Ovary (tissue), 3 donors: ENCODE measurements at regions not wholly inside any gene's neighbourhood (a gene's known extent, or its start where the extent isn't known, plus 50 kb on each side); places are given as distances from the start of the nearest gene placed in this dataset.

Experiments used
- CTCF ChIP-seq, 3 donors: fragments of 450-650 bp in 2 of 3; fragments of 200-600 bp in 1 of 3; IDR thresholded peaks; one replicate each; pipeline versions ENCODE4 v1.5.1 to v1.8.0; 2016 to 2022; ENCODE audit warnings: antibody characterized with exemption in 3 of 3, mild to moderate bottlenecking in 1 of 3
- EP300 ChIP-seq: sonication (generic); formaldehyde crosslinking; IDR thresholded peaks from one replicate; pipeline ENCODE4 v1.6.1; 2017; ENCODE audit warnings: antibody characterized with exemption
- POLR2A ChIP-seq: fragments of 450-650 bp; IDR thresholded peaks from one replicate; pipeline ENCODE4 v1.6.1; 2017; ENCODE audit warnings: antibody characterized with exemption, mild to moderate bottlenecking, moderate library complexity
- donor health status: DM: no; HTN: no; CAD: no.

- TF ChIP-seq CTCF (IDR thresholded peaks at IDR 0.05) (no peak), EP300 (no peak), POLR2A (no peak)
Observed at GRCh38 chr11:123250892-123251656, 56.0 kb upstream of the CLMP start.
